Activated CD4-positive, alpha-beta T cell treated with anti-CD3 and anti-CD28 coated beads, Interleukin-2, amount 10 ng/mL, durations not matched to agents 7 days and 5 days (primary cell): ENCODE measurements at regions not wholly inside any gene's neighbourhood (a gene's known extent, or its start where the extent isn't known, plus 50 kb on each side); places are given as distances from the start of the nearest gene placed in this dataset.
A peak's percentile ranks its signal among the peaks of the same experiment; 100 is the strongest.

Source experiments
- CTCF ChIA-PET: fragments of 350-600 bp; sonication (Branson Sonifier 250); formaldehyde crosslinking; loops from one replicate; lab custom pipeline; 2021; ENCODE audit warnings: antibody characterized with exemption; lab: Charles Lee
- POLR2A ChIA-PET: fragments of 350-600 bp; sonication (Branson Sonifier 250); formaldehyde crosslinking; loops from one replicate; lab custom pipeline; 2021; ENCODE audit warnings: antibody characterized with exemption; lab: Charles Lee
- DNase-seq: peaks from one replicate; pipeline ENCODE4 v3.0.0-alpha.2; 2020
- H3K27ac Mint-ChIP-seq: one replicate; pipeline ENCODE4 v1.8.0; 2021; ENCODE audit warnings: mild to moderate bottlenecking, moderate library complexity, mixed read lengths
- H3K27me3 Mint-ChIP-seq: one replicate; pipeline ENCODE4 v1.8.0; 2021; ENCODE audit warnings: mixed read lengths
- H3K36me3 Mint-ChIP-seq: one replicate; pipeline ENCODE4 v1.8.0; 2021; ENCODE audit warnings: low read depth, mixed read lengths
- H3K4me1 Mint-ChIP-seq: one replicate; pipeline ENCODE4 v1.8.0; 2021; ENCODE audit warnings: mixed read lengths
- H3K4me3 Mint-ChIP-seq: one replicate; pipeline ENCODE4 v1.8.0; 2021; ENCODE audit warnings: mild to moderate bottlenecking, moderate library complexity, mixed read lengths
- H3K9me3 Mint-ChIP-seq: one replicate; pipeline ENCODE4 v1.8.0; 2021; ENCODE audit warnings: mixed read lengths

- Mint-ChIP-seq H3K4me3 (no peak overlapping the region), H3K27me3 (no peaks in the 10 kb centered on the region), H3K27ac (no peak overlapping the region), H3K36me3 (no peaks in the 10 kb centered on the region), H3K9me3 (no peaks in the 10 kb centered on the region), H3K4me1 (no peaks in the 10 kb centered on the region)
- POLR2A ChIA-PET, result no interaction called here
- no peak for DNase-seq
- CTCF ChIA-PET, result no interaction called here
Measured at GRCh38 chr2:60070736-60071489, 482.5 kb downstream of the BCL11A start.

GRCh38 chr2:60070196-60070595 is 483.3 kb downstream of the BCL11A start:
- H3K36me3 Mint-ChIP-seq, result no peaks in the 10 kb centered on the region
- no peak for DNase-seq
- no peaks in the 10 kb centered on the region for H3K27me3 Mint-ChIP-seq
- ChIA-PET CTCF (no interaction called here), POLR2A (no interaction called here)
- no peak overlapping the region for H3K27ac Mint-ChIP-seq
- no peak overlapping the region for H3K4me3 Mint-ChIP-seq
- no peaks in the 10 kb centered on the region for H3K9me3 Mint-ChIP-seq
- H3K4me1 Mint-ChIP-seq, result no peaks in the 10 kb centered on the region

GRCh38 chr2:60068755-60069154 is 484.7 kb downstream of the BCL11A start:
- Mint-ChIP-seq H3K36me3 (no peaks in the 10 kb centered on the region), H3K27me3 (no peaks in the 10 kb centered on the region), H3K4me1 (no peaks in the 10 kb centered on the region), H3K27ac (no peak overlapping the region), H3K4me3 (no peak overlapping the region), H3K9me3 (no peaks in the 10 kb centered on the region)
- POLR2A ChIA-PET, result no interaction called here
- no peak for DNase-seq
- CTCF ChIA-PET, result no interaction called here

GRCh38 chr2:60067006-60067405 is 486.4 kb downstream of the BCL11A start:
- Mint-ChIP-seq H3K27me3 (no peaks in the 10 kb centered on the region), H3K4me3 (no peak overlapping the region), H3K36me3 (no peaks in the 10 kb centered on the region), H3K27ac (no peak overlapping the region), H3K9me3 (no peaks in the 10 kb centered on the region), H3K4me1 (no peaks in the 10 kb centered on the region)
- CTCF ChIA-PET, result no interaction called here
- DNase-seq, result no peak
- POLR2A ChIA-PET, result no interaction called here

GRCh38 chr2:60066096-60066839 is 487.2 kb downstream of the BCL11A start:
- no peak for DNase-seq
- Mint-ChIP-seq H3K4me1 (no peaks in the 10 kb centered on the region), H3K4me3 (no peak overlapping the region), H3K27me3 (no peaks in the 10 kb centered on the region), H3K27ac (no peak overlapping the region), H3K36me3 (no peaks in the 10 kb centered on the region), H3K9me3 (no peaks in the 10 kb centered on the region)
- ChIA-PET POLR2A (interaction anchor here (0.6 kb wide), 1 partner anchor 10 kb away, joined by 3 read pairs; no protein-coding TSS in a partner anchor), CTCF (no interaction called here)

- CTCF ChIA-PET, result no interaction called here
- Mint-ChIP-seq H3K9me3 (no peaks in the 10 kb centered on the region), H3K27ac (peak overlapping the region; percentile 65), H3K27me3 (no peaks in the 10 kb centered on the region), H3K4me3 (no peak overlapping the region), H3K36me3 (no peaks in the 10 kb centered on the region), H3K4me1 (no peaks in the 10 kb centered on the region)
- no peak for DNase-seq
- POLR2A ChIA-PET, result no interaction called here
Measured at GRCh38 chr2:60064687-60065389, 488.6 kb downstream of the BCL11A start.

GRCh38 chr2:60058781-60059180 is 494.7 kb downstream of the BCL11A start:
- no peaks in the 10 kb centered on the region for H3K9me3 Mint-ChIP-seq
- H3K4me3 Mint-ChIP-seq, result no peak overlapping the region
- ChIA-PET POLR2A (no interaction called here), CTCF (no interaction called here)
- no peaks in the 10 kb centered on the region for H3K4me1 Mint-ChIP-seq
- no peaks in the 10 kb centered on the region for H3K36me3 Mint-ChIP-seq
- DNase-seq, result no peak
- no peaks in the 10 kb centered on the region for H3K27me3 Mint-ChIP-seq
- H3K27ac Mint-ChIP-seq, result no peak overlapping the region

GRCh38 chr2:60054571-60055340 is 498.7 kb downstream of the BCL11A start:
- ChIA-PET CTCF (no interaction called here), POLR2A (no interaction called here)
- Mint-ChIP-seq H3K36me3 (no peaks in the 10 kb centered on the region), H3K4me1 (no peaks in the 10 kb centered on the region), H3K4me3 (no peak overlapping the region), H3K27ac (no peak overlapping the region), H3K27me3 (no peaks in the 10 kb centered on the region), H3K9me3 (no peaks in the 10 kb centered on the region)
- no peak for DNase-seq

- DNase-seq, result no peak
- POLR2A ChIA-PET, result no interaction called here
- Mint-ChIP-seq H3K4me1 (no peaks in the 10 kb centered on the region), H3K27ac (no peak overlapping the region), H3K9me3 (no peaks in the 10 kb centered on the region), H3K27me3 (no peaks in the 10 kb centered on the region), H3K36me3 (no peaks in the 10 kb centered on the region), H3K4me3 (no peak overlapping the region)
- CTCF ChIA-PET, result no interaction called here
Measured at GRCh38 chr2:60053791-60054190, 499.7 kb downstream of the BCL11A start.

GRCh38 chr2:60052601-60053000 is 500.9 kb downstream of the BCL11A start:
- no peaks in the 10 kb centered on the region for H3K27me3 Mint-ChIP-seq
- H3K9me3 Mint-ChIP-seq, result no peaks in the 10 kb centered on the region
- POLR2A ChIA-PET, result no interaction called here
- no peaks in the 10 kb centered on the region for H3K4me1 Mint-ChIP-seq
- no peak for DNase-seq
- H3K27ac Mint-ChIP-seq, result no peak overlapping the region
- H3K4me3 Mint-ChIP-seq, result no peak overlapping the region
- no peaks in the 10 kb centered on the region for H3K36me3 Mint-ChIP-seq
- CTCF ChIA-PET, result no interaction called here

GRCh38 chr2:60051991-60052390 is 501.5 kb downstream of the BCL11A start:
- Mint-ChIP-seq H3K9me3 (no peaks in the 10 kb centered on the region), H3K27ac (no peak overlapping the region), H3K36me3 (no peaks in the 10 kb centered on the region), H3K27me3 (no peaks in the 10 kb centered on the region), H3K4me1 (no peaks in the 10 kb centered on the region), H3K4me3 (no peak overlapping the region)
- ChIA-PET CTCF (no interaction called here), POLR2A (no interaction called here)
- no peak for DNase-seq

GRCh38 chr2:60047944-60048525 is 505.4 kb downstream of the BCL11A start:
- H3K9me3 Mint-ChIP-seq, result peaks cover 2% of the 10 kb centered on the region
- H3K36me3 Mint-ChIP-seq, result no peaks in the 10 kb centered on the region
- ChIA-PET CTCF (no interaction called here), POLR2A (no interaction called here)
- H3K4me3 Mint-ChIP-seq, result no peak overlapping the region
- H3K27ac Mint-ChIP-seq, result no peak overlapping the region
- no peaks in the 10 kb centered on the region for H3K4me1 Mint-ChIP-seq
- no peak for DNase-seq
- H3K27me3 Mint-ChIP-seq, result no peaks in the 10 kb centered on the region
